NCI-H2029 (cell line): ENCODE measurements at regions not wholly inside any gene's neighbourhood (a gene's known extent, or its start where the extent isn't known, plus 50 kb on each side); places are given as distances from the start of the nearest gene placed in this dataset.
A peak's percentile ranks its signal among the peaks of the same experiment; 100 is the strongest.

Source experiments
- DNase-seq: peaks from one replicate; lab custom pipeline; 2025; lab: John Stamatoyannopoulos, UW

GRCh38 chr15:87805117-87805820, 451.3 kb downstream of the NTRK3 start:
- DNase-seq, result no peak

- DNase-seq, result no peak
These were observed 452.1 kb downstream of the NTRK3 start for GRCh38 chr15:87804451-87804850.

GRCh38 chr15:87799838-87800237, 456.7 kb downstream of the NTRK3 start:
- no peak for DNase-seq

- DNase-seq, result no peak
These were observed 457.1 kb downstream of the NTRK3 start for GRCh38 chr15:87799428-87799827.

- DNase-seq, result no peak
These were observed 462.8 kb downstream of the NTRK3 start for GRCh38 chr15:87793725-87794124.

GRCh38 chr15:87792250-87793040, 464.1 kb downstream of the NTRK3 start:
- DNase-seq, result no peak

GRCh38 chr15:87781959-87782625, 474.4 kb downstream of the NTRK3 start:
- no peak for DNase-seq

- no peak for DNase-seq
These were observed 476.8 kb downstream of the NTRK3 start for GRCh38 chr15:87779746-87780145.

- no peak for DNase-seq
These were observed 478.2 kb downstream of the NTRK3 start for GRCh38 chr15:87778358-87778757.

GRCh38 chr15:87777054-87777561, 479.4 kb downstream of the NTRK3 start:
- DNase-seq, result no peak

GRCh38 chr15:87767516-87767915, 489.0 kb downstream of the NTRK3 start:
- DNase-seq, result no peak

GRCh38 chr15:87764461-87765240, 491.9 kb downstream of the NTRK3 start:
- DNase-seq, result no peak

- no peak for DNase-seq
These were observed 492.7 kb downstream of the NTRK3 start for GRCh38 chr15:87763837-87764236.

- no peak for DNase-seq
These were observed 494.6 kb downstream of the NTRK3 start for GRCh38 chr15:87761736-87762509.

- no peak for DNase-seq
These were observed 495.8 kb downstream of the NTRK3 start for GRCh38 chr15:87760547-87761314.

- no peak for DNase-seq
These were observed 497.6 kb downstream of the NTRK3 start for GRCh38 chr15:87758794-87759418.

- no peak for DNase-seq
These were observed 499.5 kb downstream of the NTRK3 start for GRCh38 chr15:87757084-87757483.

- DNase-seq, result no peak
These were observed 500.5 kb downstream of the NTRK3 start for GRCh38 chr15:87756072-87756471.

GRCh38 chr15:87755226-87755625, 501.3 kb downstream of the NTRK3 start:
- peak; percentile 37 for DNase-seq

- peak; percentile 43 for DNase-seq
These were observed 503.0 kb downstream of the NTRK3 start for GRCh38 chr15:87753539-87753938.
